Fibroblast of skin of left quadriceps (primary cell): ENCODE measurements at regions not wholly inside any gene's neighbourhood (a gene's known extent, or its start where the extent isn't known, plus 50 kb on each side); places are given as distances from the start of the nearest gene placed in this dataset.
"Not testable (repeated sequence)": the region's sequence is repeated elsewhere in the genome, so short reads cannot be mapped to it uniquely, and the experiment has no call there.

ENCODE experiments used
- DNase-seq, 2 experiments: peaks; one replicate each; pipeline ENCODE4 v3.0.0-alpha.2; 2013; ENCODE audit warnings: low read depth in 2 of 2

DNA sequence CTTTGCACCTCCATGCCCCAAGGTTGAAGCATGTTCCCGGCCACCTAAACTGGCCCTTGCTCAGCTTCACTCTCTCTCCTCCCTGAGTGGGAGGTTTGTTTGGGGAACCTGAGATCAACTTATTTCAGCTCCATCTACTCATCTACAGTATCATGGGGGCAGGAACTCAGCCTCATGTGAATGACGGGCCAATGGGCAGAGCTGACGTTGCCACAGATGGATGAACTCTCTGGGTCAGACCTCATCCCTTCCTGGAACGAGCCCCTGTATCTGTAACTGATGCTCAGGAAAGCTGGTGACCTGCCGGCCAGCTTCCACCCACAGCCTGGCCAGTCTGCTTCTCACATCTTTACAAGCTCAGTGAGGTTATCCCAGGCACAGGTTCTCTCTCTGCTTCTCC, 369.6 kb downstream of the IRX2 start:
- DNase-seq: no peak

DNA sequence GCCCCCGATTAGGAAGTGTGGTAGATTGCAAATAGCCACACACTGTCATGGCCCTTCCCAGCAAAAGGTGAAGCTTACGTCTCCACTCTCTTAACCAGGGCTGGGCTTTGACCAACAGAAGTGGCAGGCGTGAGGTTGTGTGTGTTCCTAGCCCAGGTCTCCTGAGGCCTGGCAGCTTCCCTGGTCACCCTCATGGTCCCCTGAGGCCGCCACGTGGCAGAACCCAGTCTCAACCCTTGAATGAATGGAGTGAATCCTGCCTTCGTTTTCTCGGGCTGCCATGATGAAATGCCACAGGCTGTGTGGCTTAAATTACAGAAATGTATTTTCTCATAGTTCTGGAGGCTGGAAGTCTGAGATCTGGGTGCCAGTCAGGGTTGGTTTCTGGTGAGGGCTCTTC, 370.4 kb downstream of the IRX2 start:
- no peak for DNase-seq

DNA sequence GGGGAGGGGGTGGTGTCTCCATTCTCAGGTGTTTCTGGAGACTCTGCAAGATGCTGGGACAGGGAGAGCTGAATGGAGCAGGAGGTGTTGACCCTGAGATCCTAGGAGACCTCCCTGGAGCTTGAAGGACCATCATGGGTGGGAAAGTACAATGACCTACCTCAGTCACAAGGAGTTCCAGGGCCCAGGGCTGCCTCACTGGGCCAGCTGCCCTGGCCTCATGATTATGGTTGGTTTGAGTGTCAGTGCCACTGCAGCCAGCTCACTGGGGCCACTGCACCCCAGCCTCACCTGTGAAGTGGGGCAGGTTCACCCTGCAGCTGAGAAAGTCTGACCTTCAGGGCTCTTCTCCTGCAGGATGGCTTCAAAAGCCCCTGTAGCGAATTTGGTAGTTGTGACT, 372.5 kb downstream of the IRX2 start:
- DNase-seq: no peak

DNA sequence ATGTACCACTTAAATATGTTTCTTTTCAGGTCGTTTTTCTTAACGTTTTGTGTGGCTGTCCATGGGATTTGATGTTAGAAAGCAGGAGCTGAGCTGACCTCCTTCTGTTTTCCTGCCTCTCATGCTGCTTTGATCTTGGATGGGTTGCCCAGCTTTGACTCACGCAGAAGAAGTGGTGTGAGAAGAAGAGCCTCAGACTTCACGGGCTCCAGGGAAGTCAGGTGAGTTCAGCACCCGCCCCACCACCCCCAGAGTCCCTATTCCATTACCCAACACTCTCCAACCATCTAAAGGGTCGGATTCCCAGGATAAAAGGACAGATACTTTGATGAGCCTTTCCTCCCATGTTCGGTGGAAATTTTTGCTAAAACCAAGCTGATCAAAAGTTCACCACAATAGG, 373.4 kb downstream of the IRX2 start:
- DNase-seq: no peak

DNA sequence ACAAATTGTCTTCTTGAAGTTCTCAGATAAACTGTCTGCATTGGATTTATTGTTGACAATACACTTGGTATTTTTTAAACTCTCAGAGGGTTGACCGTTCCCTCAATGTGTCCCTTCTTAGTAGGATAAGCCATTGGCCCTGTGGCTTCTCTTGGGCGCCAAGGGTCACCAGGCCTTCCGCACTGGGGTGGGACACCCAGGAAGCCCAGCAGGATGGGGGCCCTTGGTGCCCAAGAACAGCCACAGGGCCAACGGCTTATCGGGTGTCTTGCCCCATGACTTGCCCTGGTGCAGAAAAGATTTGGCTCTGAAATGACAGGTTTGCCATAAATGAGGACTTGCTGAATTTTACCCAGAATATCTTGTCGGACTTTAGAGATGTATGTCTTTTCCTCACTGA, 375.0 kb downstream of the IRX2 start:
- DNase-seq: no peak

DNA sequence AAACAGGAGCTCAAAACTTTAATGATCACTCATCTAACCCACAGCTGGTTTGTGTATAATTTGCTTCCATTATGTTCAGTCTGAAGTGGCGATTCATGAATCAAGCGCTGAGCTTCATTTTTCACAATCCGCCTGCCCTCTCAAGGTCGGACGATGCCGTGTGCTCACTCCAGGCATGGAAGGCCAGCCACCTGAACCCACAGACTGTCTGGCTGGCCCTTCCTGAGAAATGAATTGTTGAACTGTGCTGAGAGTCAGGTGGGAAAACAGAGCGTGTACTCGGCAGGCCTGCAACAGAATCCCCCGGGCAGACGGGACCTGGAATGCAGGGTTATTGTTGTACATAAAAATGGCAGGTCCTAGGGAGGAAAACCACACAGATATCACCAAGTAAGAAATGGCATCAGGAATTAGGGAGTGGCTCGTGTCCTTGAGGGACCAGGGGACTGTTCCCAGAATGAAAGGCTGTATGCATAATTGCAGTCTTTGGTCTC, 375.7 kb downstream of the IRX2 start:
- no peak for DNase-seq

DNA sequence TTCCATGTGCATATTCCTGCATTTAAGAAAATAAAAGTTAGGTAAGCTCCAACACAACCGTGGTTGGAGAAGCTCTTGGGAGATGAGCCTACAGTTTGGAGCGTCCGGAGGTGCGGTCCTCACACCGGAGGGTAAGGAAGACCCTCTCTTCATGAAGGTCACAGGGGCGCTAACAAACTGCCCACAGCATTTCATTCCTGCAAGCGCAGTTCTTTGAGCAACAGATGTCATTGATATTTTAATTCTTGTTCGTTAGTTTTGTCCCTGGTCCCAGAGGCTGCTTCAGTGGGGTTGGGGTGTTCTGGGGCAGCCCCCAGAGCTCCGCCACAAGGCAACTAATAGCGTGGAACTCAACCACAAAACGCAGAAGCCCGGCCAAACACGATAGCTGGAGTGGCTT, 376.2 kb downstream of the IRX2 start:
- DNase-seq: no peak

DNA sequence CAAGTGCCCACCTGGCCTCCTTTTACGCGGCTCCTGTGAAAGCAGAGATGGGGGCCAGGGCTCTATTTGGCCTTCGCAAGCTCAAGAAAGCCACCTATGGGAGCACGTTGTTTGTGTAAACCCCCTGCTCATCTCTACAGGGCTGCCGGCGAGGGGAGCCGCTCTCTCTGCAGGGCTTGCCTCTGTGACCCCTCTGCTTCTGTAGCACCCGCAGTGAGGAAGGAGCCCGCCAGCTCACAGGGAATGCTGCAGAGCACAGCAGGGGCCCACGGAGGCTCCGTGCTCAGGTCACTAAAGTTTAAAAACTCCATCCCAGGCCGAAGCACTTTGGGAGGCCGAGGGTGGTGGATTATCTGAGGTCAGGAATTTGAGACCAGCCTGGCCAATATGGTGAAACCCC, 376.8 kb downstream of the IRX2 start:
- no peak for DNase-seq

DNA sequence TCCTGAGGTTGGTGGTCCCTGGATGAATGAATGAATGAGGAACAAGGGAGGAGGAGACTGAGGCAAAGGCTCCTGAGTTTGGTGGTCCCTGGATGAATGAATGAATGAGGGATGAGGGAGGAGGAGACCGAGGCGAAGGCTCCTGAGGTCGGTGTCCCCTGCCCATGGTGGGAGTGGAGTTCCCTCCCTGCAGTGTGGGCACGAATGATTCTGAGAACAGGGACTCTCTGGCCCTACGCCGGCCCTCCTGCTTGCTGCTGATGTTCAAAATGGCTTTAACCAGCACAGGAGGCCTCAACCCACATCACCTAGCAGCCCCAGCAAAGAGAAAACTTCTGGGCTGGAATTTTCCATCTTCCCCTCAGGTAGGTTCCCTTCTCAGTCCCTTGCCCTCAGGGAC, 377.8 kb downstream of the IRX2 start:
- no peak for DNase-seq

DNA sequence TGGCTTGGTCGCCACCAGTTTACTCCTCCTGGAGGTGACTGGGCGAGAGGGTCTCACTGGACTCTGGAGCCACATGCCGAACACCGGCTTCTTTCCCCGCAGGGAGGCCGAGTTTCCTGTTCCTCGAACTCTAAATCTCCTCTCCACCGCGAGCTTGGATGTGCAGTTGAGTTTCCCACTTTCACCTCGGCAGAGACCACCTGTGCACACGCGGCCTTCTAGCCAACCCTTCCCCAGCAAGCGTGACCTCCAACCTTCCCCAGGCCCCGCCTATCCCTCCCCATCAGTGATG, 380.1 kb downstream of the IRX2 start:
- no peak for DNase-seq

DNA sequence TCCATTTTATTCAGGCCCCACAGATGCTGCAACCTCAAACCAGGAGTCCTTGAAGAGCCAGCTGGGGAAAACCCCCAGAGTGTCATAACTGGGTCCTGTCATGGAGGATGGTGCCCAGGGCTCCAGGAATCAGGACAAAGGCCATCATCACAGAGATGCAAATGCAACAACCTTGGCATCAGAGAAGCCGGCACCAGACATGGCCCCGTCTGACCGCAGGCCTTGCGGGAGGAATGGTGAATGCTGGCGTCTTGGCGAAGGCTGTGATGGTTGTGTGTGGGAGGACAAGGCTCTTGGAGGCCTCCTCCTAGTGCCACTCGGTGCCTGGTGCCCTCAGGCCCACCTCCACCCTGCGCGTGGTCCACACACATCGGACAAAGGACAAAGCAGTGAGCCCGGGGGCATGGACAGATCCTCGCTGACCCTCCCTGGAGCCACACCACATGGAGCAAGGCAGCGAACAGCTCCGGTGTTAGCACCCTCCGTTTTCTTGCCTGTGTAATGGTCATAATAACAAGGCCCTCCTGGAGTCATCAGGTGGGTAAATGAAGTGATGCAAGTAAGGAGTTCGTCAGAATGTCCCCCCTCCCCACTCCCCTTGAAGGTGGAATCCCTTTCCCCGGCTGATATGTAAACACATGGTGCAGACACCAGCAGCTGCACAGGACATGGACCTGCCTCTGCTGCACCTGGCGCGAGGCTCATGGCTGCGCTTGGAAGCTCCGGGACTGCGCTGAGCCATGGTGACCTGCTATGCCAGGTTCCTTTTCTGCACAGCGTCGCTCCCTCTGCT, 380.7 kb downstream of the IRX2 start:
- DNase-seq: no peak

DNA sequence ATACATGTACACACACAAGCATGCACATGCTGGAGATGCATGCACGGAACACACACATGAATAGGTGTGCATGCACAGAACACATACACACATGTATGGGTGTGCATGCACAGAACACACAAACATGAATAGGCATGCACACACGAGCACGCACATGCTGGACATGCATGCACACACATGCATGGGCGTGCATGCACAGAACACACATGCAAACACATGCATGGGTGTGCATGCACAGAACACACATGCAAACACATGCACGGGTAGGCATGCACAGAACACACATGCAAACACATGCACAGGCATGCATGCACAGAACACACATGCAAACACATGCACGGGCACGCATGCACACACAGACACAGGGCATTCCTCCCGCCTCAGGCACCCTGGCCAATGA, 382.3 kb downstream of the IRX2 start:
- DNase-seq: no peak

DNA sequence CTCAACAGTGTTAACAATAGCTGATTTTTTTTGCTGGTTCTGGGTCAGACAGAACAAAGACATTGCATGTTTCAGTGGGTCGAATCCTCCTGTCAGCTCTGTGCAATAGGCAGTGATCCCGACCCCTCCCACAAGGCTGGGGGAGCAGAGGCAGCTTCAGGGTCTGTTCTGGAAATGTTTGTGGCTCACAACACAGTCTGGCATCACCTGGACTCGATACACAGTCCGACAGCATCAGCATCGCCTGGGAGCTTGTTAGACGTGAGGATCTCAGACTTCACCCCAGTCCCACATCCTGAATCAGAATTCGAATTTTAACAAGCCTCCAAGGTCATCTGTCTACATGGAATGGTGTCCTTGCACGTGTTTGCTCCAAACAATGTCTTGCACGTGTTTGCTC, 384.7 kb downstream of the IRX2 start:
- no peak for DNase-seq

DNA sequence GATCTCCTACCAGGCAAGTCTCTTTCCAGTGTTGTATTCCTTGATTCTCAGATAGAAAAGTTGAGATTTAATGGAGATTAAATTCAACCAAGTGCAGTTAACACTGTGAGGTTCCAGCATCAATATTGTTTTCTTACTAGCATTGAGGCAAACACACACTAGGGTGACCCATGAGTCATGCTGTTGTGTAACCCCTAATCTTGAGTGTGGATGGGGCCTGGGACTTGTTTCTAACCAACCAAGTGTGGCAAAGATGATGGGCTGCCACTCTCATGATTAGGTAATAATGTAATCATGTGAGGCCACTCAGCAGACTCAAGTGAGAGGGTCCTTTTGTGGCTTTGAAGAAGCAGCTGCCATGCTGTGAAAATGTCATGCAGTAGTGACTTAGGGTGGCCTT, 394.2 kb downstream of the IRX2 start:
- DNase-seq: no peak

DNA sequence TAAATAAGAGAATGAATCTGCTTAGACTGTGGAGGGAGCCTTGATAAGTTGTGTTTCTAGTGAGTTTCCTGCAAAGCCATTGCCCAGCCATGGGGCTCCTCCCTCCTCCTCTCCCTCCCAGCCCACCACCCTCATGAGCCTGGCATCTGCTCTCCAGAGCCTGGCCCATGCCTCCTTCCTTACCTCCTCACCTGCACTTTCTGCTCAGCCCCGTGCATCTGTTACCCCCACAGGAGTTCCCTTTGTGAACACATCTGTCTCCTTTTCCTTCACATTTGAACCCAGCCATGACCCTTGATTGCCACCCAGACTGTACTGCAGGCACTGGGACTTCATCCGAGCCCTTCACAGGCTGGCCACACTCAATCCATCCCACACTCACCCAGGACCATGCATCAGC, 395.6 kb downstream of the IRX2 start:
- no peak for DNase-seq

DNA sequence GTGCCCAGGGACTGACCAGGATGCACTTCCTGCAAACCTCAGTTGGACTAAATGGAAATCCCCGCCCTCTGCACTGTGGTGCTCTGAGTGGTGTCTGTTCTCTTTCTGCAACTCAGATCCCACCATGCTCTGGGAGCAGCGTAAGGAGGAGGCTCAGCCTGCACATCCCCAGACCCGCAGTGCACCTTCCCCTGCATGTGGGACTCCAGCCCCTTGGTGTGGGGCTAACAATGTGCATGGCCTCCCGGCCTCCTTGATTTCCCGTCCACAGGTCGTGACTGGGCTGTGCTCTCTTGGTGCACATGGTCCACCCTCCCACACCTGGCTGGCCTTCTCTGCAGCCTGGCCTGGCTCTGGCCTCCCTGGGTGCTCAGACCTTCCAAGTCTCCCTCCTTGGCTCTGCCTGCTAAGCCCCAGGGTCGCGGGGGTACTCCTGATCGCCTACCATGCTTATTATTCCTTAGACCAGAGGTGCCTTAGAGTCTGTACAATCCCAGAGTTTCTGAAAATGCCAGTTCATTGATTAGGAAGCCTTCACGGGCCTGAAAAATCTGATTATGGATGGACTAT, 397.5 kb downstream of the IRX2 start:
- DNase-seq: no peak

DNA sequence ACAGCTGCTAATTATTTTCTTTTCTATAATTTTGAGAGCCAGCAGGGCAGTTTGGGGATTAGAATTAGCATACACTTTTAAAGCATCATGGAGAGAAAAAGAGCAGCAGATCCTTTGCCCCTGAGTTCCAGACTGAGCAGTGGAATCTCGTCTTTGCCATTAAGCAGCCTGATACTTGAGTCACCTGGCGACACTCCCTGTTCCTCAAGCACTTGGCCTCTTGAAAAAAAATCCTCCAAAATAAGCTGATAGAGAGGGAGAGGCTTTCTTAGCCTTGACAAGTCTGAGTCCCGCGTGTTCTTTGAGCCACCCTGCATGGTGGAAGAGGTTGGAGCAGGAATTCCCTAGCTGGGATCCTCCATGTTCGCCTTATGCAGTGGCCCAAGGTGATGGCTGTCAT, 398.3 kb downstream of the IRX2 start:
- DNase-seq: no peak

DNA sequence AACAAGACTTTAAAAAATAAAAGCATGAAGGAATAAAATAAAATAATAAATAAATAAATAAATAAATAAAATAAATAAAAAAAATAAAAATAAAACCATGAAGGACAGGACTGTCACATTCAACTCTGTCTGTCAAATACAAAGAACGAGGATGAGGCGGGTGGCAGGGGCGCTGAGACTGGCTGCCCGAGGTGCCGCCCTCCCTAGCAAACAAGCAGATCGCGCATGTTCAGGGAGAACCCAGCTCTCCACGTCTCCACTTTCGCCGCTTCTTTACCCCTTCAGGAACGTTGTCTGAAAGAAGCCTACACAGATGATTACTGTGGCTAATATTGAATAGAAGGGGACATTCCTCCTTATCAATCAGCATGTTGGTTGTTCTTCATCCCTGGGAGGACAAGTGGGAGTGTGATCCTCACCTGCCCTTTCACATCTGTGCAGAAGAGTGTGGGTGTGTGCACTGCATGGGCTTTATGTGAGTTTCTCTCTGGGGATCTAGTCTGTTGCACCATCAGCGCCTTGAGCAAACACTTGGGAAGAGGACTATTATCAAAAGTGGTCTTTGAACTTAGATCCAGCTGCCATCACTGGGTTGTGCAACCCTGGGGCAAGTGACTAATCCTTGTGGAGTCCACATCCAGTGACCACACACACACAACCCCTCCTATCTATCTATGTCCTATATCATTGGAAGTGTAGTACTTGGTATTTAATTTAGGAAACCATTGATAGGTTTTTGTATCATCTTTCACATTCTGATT, 399.2 kb downstream of the IRX2 start:
- no peak for DNase-seq

DNA sequence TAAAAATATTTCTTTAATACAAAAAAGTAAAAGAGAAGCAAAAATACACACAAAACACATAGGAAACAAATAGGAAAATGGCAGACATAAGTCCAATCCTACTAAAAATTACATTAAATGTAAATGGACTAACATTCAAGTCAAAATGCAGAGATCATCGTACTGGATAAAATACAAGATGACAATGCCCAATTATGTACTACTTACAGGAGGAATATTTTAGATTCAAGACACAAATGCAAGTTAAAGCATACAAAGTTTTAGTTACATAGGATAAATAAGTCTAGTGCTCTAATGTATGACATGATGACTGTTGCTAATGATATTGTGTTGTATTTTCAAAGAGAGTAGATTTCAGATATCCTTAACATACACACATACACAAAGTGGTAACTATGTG, 401.7 kb downstream of the IRX2 start:
- DNase-seq: not testable (repeated sequence)

DNA sequence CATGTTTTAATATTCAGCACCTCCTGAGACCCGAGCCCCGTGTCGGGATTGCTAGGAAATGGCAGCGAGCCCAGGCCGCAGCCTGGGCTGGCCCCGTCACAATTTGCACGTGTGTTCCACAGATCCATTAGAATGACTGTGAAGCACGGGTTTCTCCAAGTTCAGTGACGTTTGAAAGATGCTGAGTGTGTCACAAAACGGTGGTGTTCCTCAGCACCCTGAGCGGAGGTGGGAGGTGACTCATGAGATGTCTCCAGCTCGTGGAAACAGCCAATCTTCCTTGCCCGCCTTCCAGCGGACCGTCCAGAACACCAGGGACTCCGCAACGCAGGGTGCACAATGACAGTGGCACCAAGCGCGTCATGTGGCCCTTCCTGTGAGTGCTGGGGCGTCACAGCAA, 412.8 kb downstream of the IRX2 start:
- DNase-seq: no peak

DNA sequence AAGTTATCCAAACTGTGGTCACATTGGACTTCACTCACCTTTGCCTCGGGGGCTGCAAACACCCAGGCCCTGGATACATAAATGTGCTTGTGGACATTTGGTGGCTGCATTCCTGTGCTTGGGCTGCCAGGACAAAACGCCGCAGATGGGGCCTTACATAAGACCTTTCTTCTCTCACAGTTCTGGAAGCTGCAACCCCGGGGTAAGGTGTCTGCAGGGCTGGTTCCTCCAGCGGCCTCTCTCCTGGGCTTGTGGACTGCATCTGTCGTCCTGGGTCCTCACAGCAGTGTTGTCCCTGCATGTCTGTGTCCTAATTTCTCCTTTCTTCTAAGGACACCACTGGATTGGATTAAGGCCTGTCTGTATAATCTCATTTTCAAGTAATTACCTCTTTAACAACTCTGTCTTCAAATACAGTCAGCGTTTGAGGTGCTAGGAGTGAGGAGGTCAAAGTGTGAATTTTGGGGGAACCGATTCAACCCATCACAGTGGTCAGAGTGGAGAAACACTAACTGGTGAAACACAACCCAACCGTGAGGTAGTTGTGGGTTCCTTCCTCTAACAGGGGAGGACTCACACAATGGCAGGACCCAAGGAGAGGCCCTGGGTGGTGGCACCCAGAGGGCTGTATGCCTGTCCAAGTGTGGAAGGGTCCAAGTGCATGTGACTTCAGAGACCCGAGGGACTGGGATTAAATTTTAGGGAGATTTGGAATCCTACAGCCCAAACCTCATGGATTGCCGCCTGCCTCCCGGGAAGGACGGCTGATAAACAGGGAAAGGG, 415.6 kb downstream of the IRX2 start:
- no peak for DNase-seq

DNA sequence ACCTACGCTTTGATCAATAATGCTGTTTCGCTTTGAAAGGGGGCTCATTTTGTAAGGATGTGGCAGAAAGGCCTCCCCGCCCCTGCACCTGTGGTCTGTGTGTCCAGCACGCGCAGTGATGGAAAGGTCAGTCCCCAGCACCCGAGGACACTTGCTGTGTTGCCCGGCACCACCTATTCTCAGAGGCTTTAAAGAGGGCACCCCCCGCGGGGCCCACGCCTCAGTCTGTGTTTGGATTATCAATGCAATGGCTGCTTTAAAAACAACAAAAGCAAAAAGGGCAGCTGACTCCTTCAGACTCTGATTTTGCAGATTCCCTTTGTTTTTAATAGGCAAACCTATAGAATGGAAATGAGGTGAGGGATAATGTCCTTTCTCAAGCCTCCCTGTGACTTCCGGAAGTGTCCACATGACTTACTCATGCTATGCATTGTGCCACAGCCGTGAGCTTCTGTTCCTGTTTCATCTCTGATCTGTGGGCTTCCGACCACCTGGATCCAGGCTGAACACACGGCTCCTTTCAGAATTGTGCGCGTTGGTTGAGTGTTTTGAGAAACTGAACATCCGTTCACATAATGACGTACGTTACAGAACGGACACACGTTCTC, 416.2 kb downstream of the IRX2 start:
- no peak for DNase-seq
